Lung microvascular endothelial cell (primary cell): ENCODE measurements at regions not wholly inside any gene's neighbourhood (a gene's known extent, or its start where the extent isn't known, plus 50 kb on each side); places are given as distances from the start of the nearest gene placed in this dataset.
"Not testable (repeated sequence)": the region's sequence is repeated elsewhere in the genome, so short reads cannot be mapped to it uniquely, and the experiment has no call there.

ENCODE experiments used
- DNase-seq, 2 donors: peaks; one replicate each; pipeline versions ENCODE4 v3.0.0 to v3.0.0-alpha.2; 2010; ENCODE audit warnings: low read depth in 2 of 2

GRCh38 chr13:91232716-91233115 lies 114.8 kb upstream of the MIR17HG start:
- DNase-seq: no peak

- DNase-seq: no peak
Measured at GRCh38 chr13:91233291-91233690, 114.2 kb upstream of the MIR17HG start.

GRCh38 chr13:91236182-91236581 lies 111.3 kb upstream of the MIR17HG start:
- DNase-seq: no peak

GRCh38 chr13:91236921-91237320 lies 110.6 kb upstream of the MIR17HG start:
- no peak for DNase-seq

- no peak for DNase-seq
Measured at GRCh38 chr13:91238036-91238435, 109.5 kb upstream of the MIR17HG start.

DNA sequence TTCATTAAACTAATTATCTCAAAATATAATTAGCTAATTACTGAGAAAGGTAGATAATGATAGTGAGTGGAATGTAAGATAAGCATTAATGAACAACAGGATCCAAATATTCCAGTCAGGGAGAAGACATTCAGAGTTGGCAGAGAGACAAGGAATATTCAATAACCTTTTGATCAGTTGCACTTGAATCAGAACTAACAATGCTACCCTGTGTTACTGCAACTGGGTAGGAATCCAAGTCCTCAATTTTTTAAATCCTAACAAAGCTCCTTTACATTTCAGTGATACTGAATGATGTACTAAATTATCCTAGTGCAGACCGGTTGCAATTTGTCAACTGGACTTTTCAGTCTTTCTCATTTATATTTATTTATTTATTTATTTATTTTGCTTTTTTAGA lies 107.1 kb upstream of the MIR17HG start:
- no peak for DNase-seq

DNA sequence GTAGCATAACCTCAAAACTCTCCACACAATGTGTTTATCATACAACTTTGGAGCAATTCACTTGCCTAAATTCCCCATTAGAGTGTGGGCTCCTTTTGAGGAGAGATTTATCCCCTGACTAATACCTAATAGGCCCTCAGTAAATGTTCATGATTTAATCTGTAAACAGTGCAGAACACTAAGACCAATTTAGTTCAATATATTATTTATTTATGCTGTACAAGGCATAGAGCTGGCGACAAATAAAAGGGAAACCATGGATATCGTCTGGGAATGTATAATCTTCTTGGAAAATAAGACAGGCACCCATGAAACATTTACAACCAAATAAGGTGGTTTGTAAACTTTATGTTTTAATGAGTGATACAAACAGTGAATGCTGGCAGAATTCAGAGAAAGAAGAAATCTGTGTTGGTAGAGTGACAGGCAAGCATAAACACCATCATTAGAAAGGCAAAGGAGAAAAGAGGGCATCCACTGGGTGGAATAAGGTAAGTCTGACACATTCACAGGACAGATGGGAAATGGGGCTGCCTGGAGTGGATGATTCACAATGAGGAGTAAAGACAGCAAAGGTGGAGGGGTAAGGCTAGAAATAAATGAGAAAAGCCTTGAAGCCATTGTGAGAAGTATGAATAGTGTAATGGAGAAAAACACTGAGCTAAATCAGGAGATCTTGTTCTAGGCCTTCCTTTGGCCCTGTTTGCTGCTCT lies 106.1 kb upstream of the MIR17HG start:
- no peak for DNase-seq

DNA sequence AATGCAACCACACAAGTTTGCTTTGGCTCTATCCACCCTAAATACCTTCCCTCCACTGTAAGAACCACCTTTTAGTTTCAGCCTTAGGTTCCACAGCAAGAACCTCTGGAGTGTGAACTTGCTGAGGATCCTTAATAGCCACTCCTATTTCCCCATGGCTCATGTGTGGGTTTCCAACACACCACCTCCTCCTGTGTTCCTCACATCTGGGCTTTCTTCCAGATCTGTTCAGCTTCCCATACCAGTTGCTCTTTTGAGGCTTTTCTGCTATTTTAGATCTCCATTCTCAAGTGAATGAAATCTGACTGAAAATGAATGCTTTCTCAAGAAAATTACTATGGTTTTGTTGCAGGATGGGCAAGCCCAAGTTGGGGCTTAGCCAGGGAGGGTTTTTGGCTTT lies 104.8 kb upstream of the MIR17HG start:
- no peak for DNase-seq

- DNase-seq: no peak
Measured at GRCh38 chr13:91245288-91245687, 102.2 kb upstream of the MIR17HG start.

DNA sequence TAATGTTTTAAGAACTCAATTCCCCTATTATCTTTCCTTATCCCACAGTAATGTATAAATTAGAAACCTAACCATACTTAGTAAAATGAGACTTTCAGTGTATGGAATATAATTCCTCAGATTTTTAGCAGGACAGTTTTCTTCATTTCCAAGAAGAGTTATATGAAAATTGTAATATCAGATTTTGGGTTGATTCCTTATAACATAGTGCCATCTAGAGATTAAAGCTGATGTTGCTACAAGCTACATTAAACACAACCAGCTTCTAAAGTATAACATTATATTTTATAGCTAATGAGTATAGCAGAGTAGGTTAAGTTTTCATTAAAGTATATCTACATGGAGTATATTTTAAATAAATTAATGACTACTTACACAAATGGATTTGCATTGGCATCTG lies 99.7 kb upstream of the MIR17HG start:
- DNase-seq: peak; percentile 7 to 55

DNA sequence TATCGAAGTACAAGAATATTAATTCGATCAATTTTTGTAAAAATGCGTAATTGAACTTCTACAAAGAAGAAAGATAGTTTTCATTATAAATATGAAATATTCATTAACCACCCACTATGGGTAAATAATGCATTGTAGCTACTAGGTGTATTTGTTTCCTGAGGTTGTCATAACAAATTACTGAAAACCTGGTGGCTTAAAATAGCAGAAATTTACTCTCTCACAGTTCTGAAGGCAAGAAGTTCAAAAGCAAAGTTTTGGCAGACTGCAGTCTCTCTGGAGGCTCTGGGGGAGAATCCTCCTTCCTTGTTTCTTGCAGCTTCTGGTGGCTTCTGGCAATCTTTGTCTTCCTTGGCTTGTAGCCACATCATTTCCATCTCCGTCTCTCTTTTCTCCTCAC lies 99.2 kb upstream of the MIR17HG start:
- no peak for DNase-seq

- DNase-seq: no peak
Measured at GRCh38 chr13:91249370-91249769, 98.1 kb upstream of the MIR17HG start.

DNA sequence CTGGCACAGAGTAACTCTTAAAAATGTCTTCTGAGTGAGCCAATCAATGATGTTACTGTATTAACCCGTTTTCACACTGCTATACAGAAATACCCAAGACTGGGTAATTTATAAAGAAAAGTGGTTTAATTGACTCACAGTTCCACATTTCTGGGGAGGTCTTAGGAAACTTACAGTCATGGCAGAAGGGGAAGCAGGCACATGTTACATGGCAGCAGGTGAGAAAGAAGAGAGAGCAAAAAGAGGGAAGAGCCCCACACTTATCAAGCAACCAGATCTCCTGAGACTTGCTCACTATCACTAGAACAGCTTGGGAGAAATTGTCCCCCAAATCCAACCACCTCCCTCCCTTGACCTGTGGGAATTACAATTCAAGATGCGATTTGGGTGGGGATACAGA lies 97.6 kb upstream of the MIR17HG start:
- no peak for DNase-seq

DNA sequence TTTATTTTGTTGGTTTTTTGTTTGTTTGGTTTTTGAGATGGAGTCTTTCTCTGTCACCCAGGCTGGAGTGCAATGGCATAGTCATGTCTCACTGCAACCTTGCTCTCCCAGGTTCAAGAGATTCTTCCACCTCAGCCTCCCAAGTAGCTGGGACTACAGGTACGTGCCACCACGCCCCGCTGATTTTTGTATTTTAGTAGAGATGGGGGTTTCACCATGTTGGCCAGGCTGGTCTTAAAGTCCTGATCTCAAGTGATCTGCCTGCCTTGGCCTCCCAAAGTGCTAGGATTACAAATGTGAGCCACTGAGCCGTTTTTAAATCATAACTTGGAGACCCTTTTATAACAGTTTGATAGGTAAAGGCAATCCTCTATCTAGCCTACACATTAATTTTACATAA lies 95.9 kb upstream of the MIR17HG start:
- not testable (repeated sequence) for DNase-seq

DNA sequence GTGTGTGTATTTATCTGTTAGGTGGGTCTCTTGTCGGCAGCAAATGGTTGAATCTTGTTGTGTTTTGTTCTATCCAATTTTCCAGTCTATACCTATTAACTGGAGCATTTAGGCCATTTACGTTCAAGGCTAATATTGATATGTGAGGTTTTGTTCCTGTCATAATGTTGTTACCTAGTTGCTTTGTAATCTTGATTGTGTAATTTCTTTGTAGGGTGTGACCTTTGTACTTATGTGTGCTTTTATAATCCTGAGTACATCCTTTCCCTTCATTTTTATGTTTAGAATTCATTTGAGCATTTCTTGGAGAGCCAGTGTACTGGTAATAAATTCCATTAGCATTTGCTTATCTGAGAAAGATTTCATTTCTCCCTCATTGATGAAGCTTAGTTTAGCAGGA lies 83.0 kb upstream of the MIR17HG start:
- no peak for DNase-seq

- DNase-seq: no peak
Measured at GRCh38 chr13:91269237-91269636, 78.2 kb upstream of the MIR17HG start.

- DNase-seq: peak; percentile 77 to 85
Measured at GRCh38 chr13:91270031-91270430, 77.5 kb upstream of the MIR17HG start.

DNA sequence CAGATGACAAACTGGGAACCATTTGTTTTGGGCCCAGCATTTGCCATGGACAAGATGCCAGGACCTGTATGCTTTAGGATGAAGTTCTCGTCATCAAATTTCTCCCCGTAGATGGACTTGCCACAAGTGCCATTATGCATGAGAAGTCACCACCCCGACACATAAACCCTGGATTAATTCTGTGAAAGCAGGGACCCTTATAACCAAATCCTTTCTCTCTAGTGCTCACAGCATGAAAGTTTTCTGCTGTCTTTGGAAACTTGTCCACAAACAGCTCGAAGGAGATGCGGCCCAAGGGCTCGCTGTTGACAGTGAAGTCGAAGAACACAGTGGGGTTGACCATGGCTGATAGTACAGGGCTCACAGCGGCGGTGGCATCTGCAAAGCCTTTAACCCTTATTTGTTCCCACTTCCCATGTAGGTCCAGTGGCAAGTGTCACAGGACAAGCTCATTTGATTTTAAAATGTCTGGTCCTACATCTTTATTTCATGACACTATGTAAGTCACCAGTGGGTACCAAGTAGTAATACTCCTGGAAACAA lies 75.2 kb upstream of the MIR17HG start:
- DNase-seq: no peak

DNA sequence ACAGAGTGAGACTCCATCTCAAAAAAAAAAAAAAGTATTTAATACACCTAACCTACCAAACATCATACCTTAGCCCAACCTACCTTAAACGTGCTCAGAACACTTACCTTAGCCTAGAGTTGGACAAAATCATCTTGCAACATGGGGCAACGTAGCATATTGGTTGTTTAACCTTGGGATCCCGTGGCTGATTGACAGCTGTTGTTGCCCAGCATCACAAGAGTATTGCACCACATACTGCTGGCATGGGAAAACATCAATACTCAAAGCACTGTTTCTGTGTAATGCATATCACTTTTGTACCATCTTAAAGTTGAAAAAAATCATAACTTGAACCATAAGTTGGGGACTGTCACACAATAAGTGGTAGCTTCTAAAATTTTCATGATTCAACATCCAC lies 73.8 kb upstream of the MIR17HG start:
- no peak for DNase-seq

- DNase-seq: no peak
Measured at GRCh38 chr13:91277013-91277676, 70.3 kb upstream of the MIR17HG start.

DNA sequence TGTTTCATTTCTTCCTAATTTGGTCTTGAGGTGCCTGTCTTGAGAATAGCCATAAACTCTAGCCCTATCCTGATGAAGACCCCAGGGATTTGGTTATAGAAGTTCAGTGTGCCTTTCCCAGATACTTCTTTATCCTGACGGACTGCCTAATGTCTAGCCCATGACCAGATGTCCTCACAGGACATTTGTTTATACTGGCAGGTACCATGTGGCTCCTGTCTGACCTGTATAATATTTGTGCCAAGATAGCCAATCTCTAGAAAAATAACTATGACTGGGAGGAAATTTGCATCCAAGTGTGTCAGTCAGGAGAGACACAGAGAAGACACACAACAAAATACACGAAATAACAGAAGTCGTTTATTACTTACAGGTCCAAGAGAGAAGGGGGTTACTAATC lies 69.2 kb upstream of the MIR17HG start:
- DNase-seq: peak in 1 of 2 donors; percentile 75

- DNase-seq: no peak
Measured at GRCh38 chr13:91278888-91279287, 68.6 kb upstream of the MIR17HG start.

GRCh38 chr13:91280801-91281200 lies 66.7 kb upstream of the MIR17HG start:
- peak; percentile 21 to 89 for DNase-seq
